Keratinocyte (primary cell): ENCODE measurements at regions not wholly inside any gene's neighbourhood (a gene's known extent, or its start where the extent isn't known, plus 50 kb on each side); places are given as distances from the start of the nearest gene placed in this dataset.

Experiments used
- EZH2 ChIP-seq: IDR thresholded peaks from one replicate; pipeline ENCODE4 v1.6.1; 2012; ENCODE audit warnings: inconsistent platforms, mild to moderate bottlenecking, low read length, moderate library complexity
- TF ChIP-seq, protein P1 (sequence below), 3 experiments: IDR thresholded peaks in 1 of 3; conservative IDR thresholded peaks in 1 of 3; optimal IDR thresholded peaks in 1 of 3; 2 replicates in 2 of 3; 3 replicates in 1 of 3; pipeline versions ENCODE3 to v1.5.1; 2011; ENCODE audit warnings: low read length in 3 of 3, mild to moderate bottlenecking in 3 of 3, moderate library complexity in 2 of 3, control low read depth in 1 of 3, inconsistent platforms in 1 of 3; ENCODE audit not compliant: insufficient read depth in 2 of 3; ENCODE audit errors: extremely low read depth in 1 of 3

DNA sequence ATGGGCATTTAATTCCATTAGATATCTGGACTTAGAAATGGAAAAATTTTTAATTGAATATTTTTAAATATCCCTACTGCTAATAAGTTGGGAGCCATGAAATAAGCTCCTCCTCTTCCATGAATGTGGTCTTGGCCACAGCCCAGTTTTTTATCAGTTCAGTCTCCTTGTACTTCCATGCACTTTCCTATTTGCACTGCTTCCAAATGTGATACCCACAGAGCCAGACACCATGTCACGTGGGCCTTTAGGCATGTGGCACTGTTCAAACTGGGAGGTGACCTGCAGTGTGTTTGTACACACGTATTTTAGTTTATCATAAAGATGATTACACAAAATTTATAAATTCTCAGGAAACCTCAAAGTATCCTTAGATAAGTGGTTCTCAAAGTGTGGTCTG is 80.1 kb upstream of the DGKG start:
- TF ChIP-seq, protein P1, sequence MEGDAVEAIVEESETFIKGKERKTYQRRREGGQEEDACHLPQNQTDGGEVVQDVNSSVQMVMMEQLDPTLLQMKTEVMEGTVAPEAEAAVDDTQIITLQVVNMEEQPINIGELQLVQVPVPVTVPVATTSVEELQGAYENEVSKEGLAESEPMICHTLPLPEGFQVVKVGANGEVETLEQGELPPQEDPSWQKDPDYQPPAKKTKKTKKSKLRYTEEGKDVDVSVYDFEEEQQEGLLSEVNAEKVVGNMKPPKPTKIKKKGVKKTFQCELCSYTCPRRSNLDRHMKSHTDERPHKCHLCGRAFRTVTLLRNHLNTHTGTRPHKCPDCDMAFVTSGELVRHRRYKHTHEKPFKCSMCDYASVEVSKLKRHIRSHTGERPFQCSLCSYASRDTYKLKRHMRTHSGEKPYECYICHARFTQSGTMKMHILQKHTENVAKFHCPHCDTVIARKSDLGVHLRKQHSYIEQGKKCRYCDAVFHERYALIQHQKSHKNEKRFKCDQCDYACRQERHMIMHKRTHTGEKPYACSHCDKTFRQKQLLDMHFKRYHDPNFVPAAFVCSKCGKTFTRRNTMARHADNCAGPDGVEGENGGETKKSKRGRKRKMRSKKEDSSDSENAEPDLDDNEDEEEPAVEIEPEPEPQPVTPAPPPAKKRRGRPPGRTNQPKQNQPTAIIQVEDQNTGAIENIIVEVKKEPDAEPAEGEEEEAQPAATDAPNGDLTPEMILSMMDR (optimal IDR thresholded peaks at IDR 0.05 in 1 of 3, IDR thresholded peaks at IDR 0.05 in 1 of 3, conservative IDR thresholded peaks at IDR 0.05 in 1 of 3; ENCODE audit: extremely low read depth in 1 of 3, insufficient read depth in 2 of 3, low read length in 3 of 3): no peak
- no peak for TF ChIP-seq EZH2
